22Rv1 (cell line): ENCODE measurements at regions not wholly inside any gene's neighbourhood (a gene's known extent, or its start where the extent isn't known, plus 50 kb on each side); places are given as distances from the start of the nearest gene placed in this dataset.

Source experiments
- CTCF ChIP-seq: fragments of 450-650 bp; IDR thresholded peaks from 2 replicates; pipeline ENCODE4 v1.5.1; 2017; ENCODE audit warnings: mild to moderate bottlenecking
- ZFX ChIP-seq: fragments of 450-650 bp; IDR thresholded peaks from 2 replicates; pipeline ENCODE4 v1.6.1; 2017; ENCODE audit warnings: antibody characterized with exemption, borderline replicate concordance

- TF ChIP-seq CTCF, result no peak
- no peak for TF ChIP-seq ZFX
Measured at GRCh38 chr2:216293883-216294282, 78.4 kb downstream of the MARCHF4 start.
